G401.6 (cell line): ENCODE measurements at regions not wholly inside any gene's neighbourhood (a gene's known extent, or its start where the extent isn't known, plus 50 kb on each side); places are given as distances from the start of the nearest gene placed in this dataset.
"Not testable (repeated sequence)": the region's sequence is repeated elsewhere in the genome, so short reads cannot be mapped to it uniquely, and the experiment has no call there.

Experiments used
- FAIRE-seq: peaks from 2 replicates; lab custom pipeline; 2012; peaks lifted over from hg19 to GRCh38; lab: Jason Lieb, UNC

- no peak for FAIRE-seq
Measured at GRCh38 chr3:31184261-31185061, 290.0 kb upstream of the GADL1 start.

GRCh38 chr3:31185062-31185357, 290.5 kb upstream of the GADL1 start:
- FAIRE-seq, result no peak

- no peak for FAIRE-seq
Measured at GRCh38 chr3:31186041-31186440, 291.6 kb upstream of the GADL1 start.

DNA sequence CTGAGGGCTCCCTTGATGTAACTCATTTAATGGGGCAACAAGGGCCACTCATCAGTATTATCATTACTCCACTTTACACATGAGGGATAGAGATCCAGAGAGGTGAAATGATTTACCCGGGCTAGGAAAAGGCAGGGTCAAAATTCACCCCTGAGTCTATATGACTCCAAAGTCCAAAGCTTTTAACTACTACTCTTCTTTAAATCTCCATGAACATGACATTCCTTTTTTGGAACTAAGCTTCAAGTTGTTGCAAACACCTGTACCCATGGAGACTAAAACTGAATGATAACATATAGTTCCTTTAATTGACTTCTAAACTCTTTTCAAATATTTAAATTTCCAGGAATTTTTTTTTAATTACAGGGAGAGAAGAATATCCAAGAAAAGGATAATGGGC, 292.9 kb upstream of the GADL1 start:
- FAIRE-seq, result no peak

DNA sequence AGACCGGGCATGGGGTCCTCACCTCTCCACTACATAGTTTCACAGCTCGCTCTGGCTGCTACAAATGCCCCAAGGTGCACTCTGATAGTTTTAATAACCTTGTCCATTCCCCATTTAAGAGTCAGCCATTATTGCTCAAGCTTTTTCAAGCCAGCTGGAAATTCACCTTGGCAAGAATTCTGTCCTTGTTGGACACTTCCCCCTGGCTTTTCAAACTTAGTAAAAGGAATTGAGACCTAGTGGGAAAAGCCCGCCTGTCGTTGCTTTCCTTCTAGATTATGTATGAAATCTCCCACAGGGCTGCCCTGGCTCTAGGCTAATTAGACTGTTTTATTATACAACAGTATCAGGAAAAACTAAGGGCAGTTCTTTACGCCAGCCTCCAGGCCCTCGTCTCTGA, 293.7 kb upstream of the GADL1 start:
- FAIRE-seq, result no peak

DNA sequence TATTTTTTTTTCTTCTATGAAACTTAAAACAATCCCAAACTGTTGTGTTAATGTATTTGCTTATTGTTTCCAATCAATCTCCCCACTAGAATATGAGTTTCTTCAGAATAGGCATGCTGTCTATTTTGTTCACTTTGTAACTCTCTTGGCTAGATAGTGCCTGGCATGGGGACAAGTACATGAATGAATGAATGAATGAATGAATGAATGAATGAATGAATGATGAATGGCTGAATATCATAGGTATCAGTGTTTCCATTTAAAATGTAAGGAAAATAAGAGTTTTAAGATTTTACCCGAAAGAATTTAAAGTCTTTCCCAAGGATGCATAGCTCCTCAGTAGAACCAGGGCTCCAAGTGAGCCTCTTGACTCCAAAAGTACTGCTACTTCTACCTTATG, 294.9 kb upstream of the GADL1 start:
- FAIRE-seq, result no peak

DNA sequence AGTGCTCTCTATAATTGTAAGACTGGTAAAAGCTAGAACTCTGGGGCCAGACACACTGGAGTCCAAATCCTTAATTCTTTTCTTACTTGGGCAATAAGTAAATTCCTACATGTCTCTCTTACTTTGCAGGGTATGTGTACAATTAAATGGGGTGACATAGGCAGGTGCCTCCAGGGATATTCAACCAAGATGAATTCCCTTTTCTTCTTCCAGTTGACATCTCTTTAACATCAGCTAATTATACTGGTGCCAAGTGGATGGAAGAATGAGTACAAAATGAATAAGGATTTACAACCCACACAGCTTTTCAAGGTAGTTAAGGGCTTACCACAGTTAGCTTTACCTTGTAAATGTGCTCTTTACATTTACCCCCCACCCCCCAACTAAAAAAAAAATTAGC, 295.5 kb upstream of the GADL1 start:
- FAIRE-seq, result no peak

GRCh38 chr3:31191354-31191753, 296.9 kb upstream of the GADL1 start:
- FAIRE-seq, result no peak

GRCh38 chr3:31193429-31193828, 299.0 kb upstream of the GADL1 start:
- FAIRE-seq, result no peak

GRCh38 chr3:31193871-31194270, 299.4 kb upstream of the GADL1 start:
- FAIRE-seq, result no peak

GRCh38 chr3:31196261-31196660, 301.8 kb upstream of the GADL1 start:
- no peak for FAIRE-seq

- no peak for FAIRE-seq
Measured at GRCh38 chr3:31196881-31197364, 302.5 kb upstream of the GADL1 start.

DNA sequence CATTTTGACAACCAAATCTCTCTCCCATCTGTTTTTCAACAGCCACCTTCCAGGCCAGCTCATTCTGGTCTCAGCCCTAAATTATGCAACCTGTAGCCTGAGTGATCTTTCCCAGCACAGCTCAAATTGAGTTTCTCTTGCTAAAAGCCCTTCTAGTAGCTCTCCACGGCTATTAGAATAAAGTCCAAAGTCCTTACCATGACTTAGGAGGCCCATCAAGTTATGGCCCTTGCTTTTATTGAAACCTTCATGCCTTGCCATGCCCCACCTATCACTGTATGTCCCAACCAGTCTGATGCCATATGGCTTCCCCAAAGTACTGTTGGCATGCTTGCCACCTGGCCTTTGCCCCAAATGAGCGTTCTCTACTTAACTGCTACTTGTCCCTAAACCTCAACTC, 303.5 kb upstream of the GADL1 start:
- FAIRE-seq, result no peak

DNA sequence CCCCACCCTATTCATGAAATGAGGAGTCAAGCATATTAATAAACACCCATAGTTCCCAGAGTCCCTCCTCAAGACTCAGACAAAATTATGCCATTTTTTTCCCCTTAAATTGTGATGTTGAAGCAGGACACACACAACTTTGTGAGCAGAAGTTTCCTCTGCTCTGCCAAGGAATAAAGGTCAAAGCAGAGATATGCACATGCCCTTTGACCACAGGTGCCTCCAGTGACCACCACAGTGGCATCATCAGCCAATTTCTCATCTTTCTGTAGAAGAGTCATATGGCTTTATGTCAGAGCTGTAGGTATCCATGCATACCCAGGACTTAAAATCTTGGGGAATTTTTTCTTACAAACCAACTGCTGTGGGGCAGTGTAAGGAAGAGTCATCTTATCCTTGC, 304.4 kb upstream of the GADL1 start:
- FAIRE-seq, result no peak

DNA sequence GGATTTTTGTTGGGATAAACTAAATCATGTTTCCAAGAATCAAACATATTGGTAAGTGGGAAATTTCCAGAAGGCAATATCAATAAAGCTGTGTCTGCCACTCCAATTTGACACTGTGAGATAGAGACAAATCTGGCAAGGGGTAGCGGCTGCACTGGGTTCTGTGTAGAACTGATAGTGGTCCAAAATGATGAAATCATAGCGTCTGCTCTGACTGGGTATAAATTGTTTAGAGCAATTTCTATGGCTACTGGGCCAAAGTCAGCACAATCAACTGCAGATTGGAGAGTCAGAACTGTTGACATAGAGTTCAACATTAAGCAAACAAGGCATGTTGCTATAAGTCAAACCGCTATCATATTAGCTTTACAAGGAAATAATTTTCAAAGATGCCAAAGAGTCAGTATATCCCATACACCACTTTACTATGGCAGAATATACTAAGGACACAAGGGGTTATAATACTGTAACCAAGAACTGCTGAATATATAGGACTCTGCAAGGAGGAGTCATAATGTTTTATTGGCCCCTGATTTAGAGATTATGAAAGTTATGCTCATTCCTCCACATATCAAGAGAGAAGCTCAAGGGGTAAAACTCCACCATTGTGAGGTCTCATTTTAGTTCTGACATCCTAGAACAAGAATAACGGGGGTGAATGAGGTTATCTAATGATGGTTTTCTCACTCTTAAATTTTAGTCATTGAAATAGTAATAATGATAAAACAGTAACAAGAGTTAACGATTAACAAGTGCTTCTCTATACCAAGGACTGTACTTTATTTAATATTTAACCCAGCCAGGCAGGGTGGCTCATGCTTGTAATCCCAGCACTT, 309.7 kb upstream of the GADL1 start:
- FAIRE-seq, result no peak

- FAIRE-seq, result not testable (repeated sequence)
Measured at GRCh38 chr3:31204796-31205056, 310.3 kb upstream of the GADL1 start.

GRCh38 chr3:31210068-31210645, 315.7 kb upstream of the GADL1 start:
- FAIRE-seq, result no peak

GRCh38 chr3:31213869-31214486, 318.7 kb upstream of the STT3B start:
- FAIRE-seq, result no peak

GRCh38 chr3:31218082-31218481, 314.6 kb upstream of the STT3B start:
- FAIRE-seq, result no peak

DNA sequence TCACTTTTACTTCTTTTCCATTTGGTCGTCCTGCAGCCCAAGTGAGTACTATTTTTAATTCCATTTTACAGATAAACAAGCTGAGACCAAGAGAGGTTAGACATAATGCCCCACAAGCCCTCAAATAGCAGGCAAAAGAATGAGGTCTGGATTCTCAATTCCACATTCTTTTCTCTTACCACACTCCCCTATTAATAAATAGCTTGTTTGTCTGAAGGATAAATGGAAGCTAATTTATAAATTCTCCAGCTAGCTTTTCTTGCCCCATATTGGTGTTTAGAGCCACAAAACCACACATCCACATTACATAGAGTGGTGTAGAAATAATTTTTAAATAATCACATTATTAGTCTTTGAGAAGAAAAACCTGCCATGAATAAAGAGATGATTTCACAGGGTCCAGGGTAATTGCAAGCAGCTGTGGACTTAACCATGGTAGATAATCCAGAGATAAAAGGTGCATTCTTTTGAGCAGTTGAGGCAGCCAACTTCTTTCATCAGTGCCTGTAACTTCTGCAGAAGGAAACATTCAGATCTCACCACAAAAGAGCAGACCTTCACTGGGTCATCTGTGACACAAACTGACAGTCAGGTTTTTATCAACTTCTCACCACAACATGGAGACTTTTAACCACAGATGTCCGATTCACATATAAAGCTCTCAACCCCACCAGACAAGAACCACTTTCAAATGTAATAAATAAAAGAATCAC, 313.4 kb upstream of the STT3B start:
- no peak for FAIRE-seq

- FAIRE-seq, result no peak
Measured at GRCh38 chr3:31220431-31220830, 312.3 kb upstream of the STT3B start.

DNA sequence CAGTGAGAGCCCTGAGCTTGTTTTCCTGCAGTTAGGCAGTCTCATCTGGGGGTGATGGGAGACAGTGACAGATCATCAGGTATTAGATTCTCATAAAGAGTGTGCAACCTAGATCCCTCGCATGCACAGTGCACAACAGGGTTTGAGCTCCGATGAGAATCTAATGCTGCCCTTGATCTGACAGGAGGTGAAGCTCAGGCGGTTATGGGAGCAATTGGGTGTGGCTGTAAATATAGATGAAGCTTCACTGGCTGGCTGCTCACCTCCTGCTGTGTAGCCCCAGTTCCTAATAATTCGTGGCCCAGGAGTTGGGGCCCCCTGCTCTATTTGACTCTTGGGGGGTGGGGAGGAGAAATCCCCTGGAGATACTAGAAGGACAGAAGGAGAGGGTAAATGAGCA, 309.4 kb upstream of the STT3B start:
- FAIRE-seq, result no peak

GRCh38 chr3:31224936-31225335, 307.8 kb upstream of the STT3B start:
- FAIRE-seq, result no peak
